ACC112 (cell line): ENCODE measurements at regions not wholly inside any gene's neighbourhood (a gene's known extent, or its start where the extent isn't known, plus 50 kb on each side); places are given as distances from the start of the nearest gene placed in this dataset.

ENCODE experiments used
- H2AFZ ChIP-seq: fragments of 200-600 bp; sonication (generic); one replicate; pipeline ENCODE4 v1.6.0; 2017; ENCODE audit warnings: antibody characterized with exemption, low read length; ENCODE audit not compliant: unreplicated experiment
- H3K27ac ChIP-seq: fragments of 200-600 bp; sonication (generic); 2 replicates; pipeline ENCODE4 v1.5.1; 2014; ENCODE audit warnings: low read depth, mild to moderate bottlenecking, antibody characterized with exemption, low read length, moderate library complexity
- H3K27me3 ChIP-seq: fragments of 200-600 bp; sonication (generic); 2 replicates; pipeline ENCODE4 v1.6.1; 2014; ENCODE audit warnings: mild to moderate bottlenecking, antibody characterized with exemption, low read length, moderate library complexity, mixed read lengths; ENCODE audit not compliant: insufficient read depth
- H3K36me3 ChIP-seq: fragments of 200-600 bp; sonication (generic); 2 replicates; pipeline ENCODE4 v1.6.1; 2016; ENCODE audit warnings: mild to moderate bottlenecking, antibody characterized with exemption, low read length, moderate library complexity, mixed read lengths; ENCODE audit not compliant: insufficient read depth
- H3K4me1 ChIP-seq: fragments of 200-600 bp; sonication (generic); one replicate; pipeline ENCODE4 v1.6.1; 2016; ENCODE audit warnings: low read length, mixed read lengths; ENCODE audit not compliant: insufficient read depth, unreplicated experiment, control insufficient read depth
- H3K4me3 ChIP-seq: fragments of 200-600 bp; sonication (generic); 2 replicates; pipeline ENCODE4 v1.5.1; 2014; ENCODE audit warnings: mild to moderate bottlenecking, low read depth, low read length
- H3K79me2 ChIP-seq: fragments of 200-600 bp; sonication (generic); one replicate; pipeline ENCODE4 v1.6.0; 2016; ENCODE audit warnings: low read length; ENCODE audit not compliant: control insufficient read depth, unreplicated experiment, insufficient read depth

DNA sequence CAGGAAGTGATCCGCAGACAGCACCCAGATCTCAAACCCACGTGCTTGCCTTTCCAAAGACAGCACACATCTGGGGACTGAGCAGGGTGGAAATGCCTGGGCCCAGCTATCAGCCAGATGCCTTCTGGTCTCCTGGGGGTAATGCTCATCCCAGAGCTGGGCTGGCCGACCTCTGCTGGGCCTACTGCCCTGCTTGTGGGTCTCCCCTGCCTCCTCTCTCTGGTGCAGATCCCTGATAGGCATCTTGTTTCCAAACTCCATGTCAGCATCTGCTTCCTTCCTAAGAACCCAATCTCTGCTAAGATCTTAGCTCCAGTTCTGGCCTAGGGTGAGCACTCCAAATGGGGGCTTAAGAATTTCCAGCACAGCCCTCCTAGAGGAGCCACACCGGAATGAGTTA is 1043.0 kb downstream of the VRK1 start:
- H3K27me3 ChIP-seq: no peaks in the 10 kb centered on the region
- H3K4me3 ChIP-seq: no peak overlapping the region
- H3K36me3 ChIP-seq: no peaks in the 10 kb centered on the region
- H3K27ac ChIP-seq: no peak overlapping the region
- no peaks in the 10 kb centered on the region for H3K4me1 ChIP-seq
- no peak overlapping the region for H2AFZ ChIP-seq
- H3K79me2 ChIP-seq: no peaks in the 10 kb centered on the region

GRCh38 chr14:97841762-97842161 is 1044.6 kb downstream of the VRK1 start:
- Histone ChIP-seq H3K36me3 (no peaks in the 10 kb centered on the region), H3K79me2 (no peaks in the 10 kb centered on the region), H3K4me3 (no peak overlapping the region), H3K27ac (no peak overlapping the region), H3K4me1 (no peaks in the 10 kb centered on the region), H3K27me3 (no peaks in the 10 kb centered on the region), H2AFZ (no peak overlapping the region)

GRCh38 chr14:97843066-97843465 is 1045.9 kb downstream of the VRK1 start:
- no peaks in the 10 kb centered on the region for H3K79me2 ChIP-seq
- no peak overlapping the region for H3K4me3 ChIP-seq
- no peaks in the 10 kb centered on the region for H3K4me1 ChIP-seq
- no peaks in the 10 kb centered on the region for H3K27me3 ChIP-seq
- no peak overlapping the region for H3K27ac ChIP-seq
- H2AFZ ChIP-seq: no peak overlapping the region
- no peaks in the 10 kb centered on the region for H3K36me3 ChIP-seq

DNA sequence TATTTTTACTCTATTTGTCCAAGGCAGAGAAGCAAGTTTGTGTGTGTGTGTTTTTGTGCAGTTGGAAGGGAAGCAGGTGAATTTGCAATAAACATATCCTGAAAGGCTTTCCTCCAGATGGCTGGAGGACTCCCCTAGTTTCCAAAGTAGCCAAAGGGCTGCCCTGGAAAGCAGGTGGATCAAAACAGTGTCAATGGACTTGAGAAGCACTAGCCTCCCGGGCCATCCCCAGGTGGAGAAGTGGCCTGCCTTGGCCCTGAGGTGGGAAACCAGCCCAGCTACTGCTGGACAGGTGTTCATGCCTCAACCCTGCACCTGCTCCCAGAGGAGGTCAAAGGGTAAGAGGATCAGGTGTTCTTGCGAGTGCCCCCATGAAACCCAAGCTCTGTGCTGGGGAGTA is 1046.9 kb downstream of the VRK1 start:
- Histone ChIP-seq H3K36me3 (no peaks in the 10 kb centered on the region), H3K79me2 (no peaks in the 10 kb centered on the region), H3K27ac (no peak overlapping the region), H3K4me3 (no peak overlapping the region), H2AFZ (no peak overlapping the region), H3K4me1 (no peaks in the 10 kb centered on the region), H3K27me3 (no peaks in the 10 kb centered on the region)

GRCh38 chr14:97846156-97846555 is 1049.0 kb downstream of the VRK1 start:
- Histone ChIP-seq H3K4me1 (no peaks in the 10 kb centered on the region), H3K79me2 (no peaks in the 10 kb centered on the region), H3K4me3 (no peak overlapping the region), H2AFZ (no peak overlapping the region), H3K27me3 (no peaks in the 10 kb centered on the region), H3K36me3 (no peaks in the 10 kb centered on the region), H3K27ac (no peak overlapping the region)

- Histone ChIP-seq H3K79me2 (no peaks in the 10 kb centered on the region), H3K4me3 (no peak overlapping the region), H3K27ac (no peak overlapping the region), H3K36me3 (no peaks in the 10 kb centered on the region), H3K27me3 (no peaks in the 10 kb centered on the region), H2AFZ (no peak overlapping the region), H3K4me1 (no peaks in the 10 kb centered on the region)
Measured at GRCh38 chr14:97848317-97848980, 1051.3 kb downstream of the VRK1 start.

- no peaks in the 10 kb centered on the region for H3K4me1 ChIP-seq
- H3K27ac ChIP-seq: no peak overlapping the region
- H3K4me3 ChIP-seq: no peak overlapping the region
- H3K36me3 ChIP-seq: no peaks in the 10 kb centered on the region
- H3K79me2 ChIP-seq: no peaks in the 10 kb centered on the region
- H3K27me3 ChIP-seq: no peaks in the 10 kb centered on the region
- H2AFZ ChIP-seq: no peak overlapping the region
Measured at GRCh38 chr14:97850466-97850865, 1053.3 kb downstream of the VRK1 start.

DNA sequence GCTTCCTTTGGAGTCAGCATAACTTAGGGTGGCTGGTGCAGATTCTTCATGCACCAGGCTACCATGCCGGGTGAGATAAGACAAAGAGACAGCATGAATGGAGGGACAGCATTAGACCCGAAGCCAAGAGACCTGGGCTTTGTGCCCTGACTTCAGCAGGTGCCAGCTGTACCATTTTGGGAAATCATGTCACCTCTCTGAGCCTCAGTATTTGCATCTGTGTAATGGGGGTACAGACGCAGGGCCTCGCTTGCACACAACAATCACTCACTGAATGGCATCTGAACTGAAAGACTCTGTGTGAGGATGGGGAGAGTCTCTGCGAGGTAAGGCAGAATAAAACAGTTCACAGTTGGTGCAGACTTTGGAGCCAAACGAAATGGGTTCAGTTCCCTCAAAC is 1053.7 kb downstream of the VRK1 start:
- Histone ChIP-seq H3K27me3 (no peaks in the 10 kb centered on the region), H3K36me3 (no peaks in the 10 kb centered on the region), H2AFZ (no peak overlapping the region), H3K27ac (no peak overlapping the region), H3K79me2 (no peaks in the 10 kb centered on the region), H3K4me1 (no peaks in the 10 kb centered on the region), H3K4me3 (no peak overlapping the region)

GRCh38 chr14:97851428-97851995 is 1054.3 kb downstream of the VRK1 start:
- H3K36me3 ChIP-seq: no peaks in the 10 kb centered on the region
- no peaks in the 10 kb centered on the region for H3K4me1 ChIP-seq
- no peaks in the 10 kb centered on the region for H3K79me2 ChIP-seq
- H3K27ac ChIP-seq: no peak overlapping the region
- H3K4me3 ChIP-seq: no peak overlapping the region
- no peaks in the 10 kb centered on the region for H3K27me3 ChIP-seq
- H2AFZ ChIP-seq: no peak overlapping the region

GRCh38 chr14:97854918-97855317 is 1057.7 kb downstream of the VRK1 start:
- no peaks in the 10 kb centered on the region for H3K36me3 ChIP-seq
- no peak overlapping the region for H3K4me3 ChIP-seq
- no peaks in the 10 kb centered on the region for H3K4me1 ChIP-seq
- H2AFZ ChIP-seq: no peak overlapping the region
- H3K27me3 ChIP-seq: no peaks in the 10 kb centered on the region
- H3K79me2 ChIP-seq: no peaks in the 10 kb centered on the region
- H3K27ac ChIP-seq: no peak overlapping the region

DNA sequence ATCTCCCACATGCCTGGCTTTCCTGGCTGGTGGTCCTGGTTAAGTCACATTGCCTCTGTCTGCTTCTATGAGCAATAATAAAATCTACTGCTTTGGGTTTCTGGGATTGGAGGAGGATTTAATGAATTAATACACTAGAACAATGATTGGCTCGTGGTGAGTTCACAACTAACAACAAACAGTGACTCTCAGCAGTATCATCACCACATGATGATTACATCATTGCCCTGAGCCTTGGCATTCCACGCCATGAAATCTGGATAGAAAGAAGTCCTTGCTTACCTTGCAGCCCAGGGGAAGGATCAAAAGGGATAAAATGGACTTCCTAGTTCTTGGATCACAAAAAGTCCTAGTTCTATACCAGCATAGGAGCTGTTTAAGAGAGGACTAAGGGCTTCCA is 1069.0 kb downstream of the VRK1 start:
- no peaks in the 10 kb centered on the region for H3K79me2 ChIP-seq
- H3K27me3 ChIP-seq: no peaks in the 10 kb centered on the region
- no peak overlapping the region for H3K4me3 ChIP-seq
- no peaks in the 10 kb centered on the region for H3K4me1 ChIP-seq
- H3K36me3 ChIP-seq: no peaks in the 10 kb centered on the region
- no peak overlapping the region for H3K27ac ChIP-seq
- H2AFZ ChIP-seq: no peak overlapping the region
